HepG2 (cell line): ENCODE measurements at regions not wholly inside any gene's neighbourhood (a gene's known extent, or its start where the extent isn't known, plus 50 kb on each side); places are given as distances from the start of the nearest gene placed in this dataset.

Source experiments
- ATAC-seq: fragments of 200-7000 bp; cut with Tn5 transposase; 3 replicates; pipeline ENCODE4 v1.9.1; 2020; ENCODE audit warnings: mild to moderate bottlenecking, moderate library complexity
- BruUV-seq: library from RNA; stranded (reverse); fragments of 400-500 nt; replicated peaks from 2 replicates; lab custom pipeline; 2021; lab: Mats Ljungman, UMichigan
- CTCF ChIA-PET: fragments of 300-600 bp; formaldehyde crosslinking; extraction: SDS; loops from one replicate; lab custom pipeline; 2021; ENCODE audit warnings: low total read pairs, inconsistent platforms, low intra/inter-chr PET ratio; lab: Yijun Ruan, JAX
- POLR2A ChIA-PET: fragments of 350-600 bp; sonication (Branson Sonifier 250); formaldehyde crosslinking; loops from one replicate; lab custom pipeline; 2020; ENCODE audit warnings: antibody characterized with exemption, inconsistent platforms; lab: Yijun Ruan, JAX
- DNase-seq: peaks from one replicate; pipeline ENCODE4 v3.0.0-alpha.2; 2015; ENCODE audit warnings: low spot score
- FAIRE-seq: peaks from 3 replicates; lab custom pipeline; 2011; peaks lifted over from hg19 to GRCh38; lab: Jason Lieb, UNC
- H2AFZ ChIP-seq: one replicate; pipeline ENCODE4 v1.6.1; 2011; ENCODE audit warnings: low read length, inconsistent platforms
- H3K27ac ChIP-seq: fragments of 300-600 bp; 3 replicates; pipeline ENCODE4 v1.8.0; 2011; ENCODE audit warnings: mixed run types, mild to moderate bottlenecking, mixed read lengths, low read length, inconsistent platforms; ENCODE audit not compliant: insufficient read depth; ENCODE audit errors: extremely low read length
- H3K27me3 ChIP-seq, 2 experiments: fragments of 200-600 bp in 1 of 2; 2 replicates in 1 of 2; 3 replicates in 1 of 2; pipeline versions ENCODE4 v1.6.0 to v1.8.0; 2011; ENCODE audit warnings: low read length in 2 of 2, mild to moderate bottlenecking in 2 of 2, moderate library complexity in 2 of 2, inconsistent platforms in 1 of 2; ENCODE audit not compliant: insufficient read depth in 2 of 2, control insufficient read depth in 1 of 2
- H3K36me3 ChIP-seq, 2 experiments: fragments of 200-600 bp in 1 of 2; replicated peaks in 1 of 2; 2 replicates in 1 of 2; 3 replicates in 1 of 2; pipeline versions ENCODE4 v1.5.1 to v1.8.0; 2011; ENCODE audit warnings: low read length in 2 of 2, inconsistent platforms in 1 of 2; ENCODE audit not compliant: insufficient read depth in 2 of 2, control insufficient read depth in 1 of 2
- H3K4me1 ChIP-seq: 2 replicates; pipeline ENCODE4 v1.5.1; 2012; ENCODE audit warnings: low read length, inconsistent platforms; ENCODE audit not compliant: insufficient read depth
- H3K4me2 ChIP-seq: 2 replicates; pipeline ENCODE4 v1.6.0; 2011; ENCODE audit warnings: low read depth, low read length, inconsistent platforms
- H3K4me3 ChIP-seq, 3 experiments: fragments of 200-600 bp in 1 of 3; sonication (generic), shearing (Covaris generic) in 1 of 3; replicated peaks in 1 of 3; 2 replicates each; pipeline ENCODE4 v1.5.1; 2011 to 2016; ENCODE audit warnings: low read length in 3 of 3, inconsistent platforms in 2 of 3, low read depth in 2 of 3, mild to moderate bottlenecking in 2 of 3, control low read depth in 1 of 3, mixed read lengths in 1 of 3; ENCODE audit not compliant: insufficient read depth in 1 of 3
- H3K79me2 ChIP-seq: one replicate; pipeline ENCODE4 v1.6.1; 2011; ENCODE audit warnings: low read length, inconsistent platforms; ENCODE audit not compliant: insufficient read depth
- H3K9ac ChIP-seq: 2 replicates; pipeline ENCODE4 v1.6.0; 2011; ENCODE audit warnings: mild to moderate bottlenecking, low read depth, low read length, inconsistent platforms; ENCODE audit not compliant: insufficient read depth
- H3K9me3 ChIP-seq: 2 replicates; pipeline ENCODE4 v1.5.1; 2012; ENCODE audit warnings: mild to moderate bottlenecking, low read length
- H4K20me1 ChIP-seq: 2 replicates; pipeline ENCODE4 v1.6.0; 2011; ENCODE audit warnings: inconsistent platforms, mild to moderate bottlenecking, low read length, moderate library complexity; ENCODE audit not compliant: insufficient read depth
- ADNP ChIP-seq: sonication (generic); formaldehyde crosslinking; IDR thresholded peaks from 2 replicates; pipeline ENCODE4 v1.4.0; 2020; ENCODE audit warnings: missing genetic modification reagents
- CC2D1A ChIP-seq: sonication (generic); formaldehyde crosslinking; IDR thresholded peaks from 2 replicates; pipeline ENCODE4 v1.8.1; 2023; ENCODE audit warnings: mild to moderate bottlenecking, missing genetic modification reagents
- DMTF1 ChIP-seq: sonication (generic); formaldehyde crosslinking; IDR thresholded peaks from 2 replicates; pipeline ENCODE4 v1.4.0; 2020; ENCODE audit warnings: mild to moderate bottlenecking, missing genetic modification reagents
- HOXA5 ChIP-seq: sonication (generic); formaldehyde crosslinking; IDR thresholded peaks from 2 replicates; pipeline ENCODE4 v1.4.0; 2020; ENCODE audit warnings: missing genetic modification reagents
- JDP2 ChIP-seq: sonication (generic); formaldehyde crosslinking; IDR thresholded peaks from 2 replicates; pipeline ENCODE4 v1.8.1; 2022; ENCODE audit warnings: missing genetic modification reagents, borderline replicate concordance
- MAX ChIP-seq: IDR thresholded peaks from 2 replicates; pipeline ENCODE4 v1.6.1; 2012; ENCODE audit warnings: inconsistent platforms
- NFRKB ChIP-seq: fragments of 450-650 bp; IDR thresholded peaks from 2 replicates; pipeline ENCODE4 v1.6.1; 2017
- NR2F6 ChIP-seq, 2 experiments: IDR thresholded peaks; 2 replicates each; pipeline ENCODE4 v1.6.1; 2016; ENCODE audit warnings: antibody characterized with exemption in 1 of 2, mild to moderate bottlenecking in 1 of 2
- SRSF4 ChIP-seq: fragments of 200-400 bp; formaldehyde crosslinking; IDR thresholded peaks from one replicate; pipeline ENCODE4 v1.6.1; 2018; ENCODE audit warnings: mild to moderate bottlenecking, low read depth, low read length, moderate library complexity; ENCODE audit not compliant: poor library complexity, severe bottlenecking
- ZBTB20 ChIP-seq: sonication (generic); formaldehyde crosslinking; IDR thresholded peaks from 2 replicates; pipeline ENCODE4 v1.8.1; 2023; ENCODE audit warnings: missing genetic modification reagents, low read depth, mild to moderate bottlenecking, borderline replicate concordance
- ZBTB34 ChIP-seq: sonication (generic); formaldehyde crosslinking; IDR thresholded peaks from 2 replicates; pipeline ENCODE4 v1.8.0; 2022; ENCODE audit warnings: mild to moderate bottlenecking, missing genetic modification reagents
- ZBTB42 ChIP-seq: sonication (generic); formaldehyde crosslinking; IDR thresholded peaks from 2 replicates; pipeline ENCODE4 v1.5.0; 2020; ENCODE audit warnings: mild to moderate bottlenecking, missing genetic modification reagents
- ZKSCAN5 ChIP-seq: sonication (generic); formaldehyde crosslinking; IDR thresholded peaks from 2 replicates; pipeline ENCODE4 v1.5.1; 2020; ENCODE audit warnings: mild to moderate bottlenecking, missing genetic modification reagents
- ZNF317 ChIP-seq: sonication (generic); formaldehyde crosslinking; IDR thresholded peaks from 2 replicates; pipeline ENCODE4 v1.5.0; 2020; ENCODE audit warnings: mild to moderate bottlenecking, missing genetic modification reagents
- ZNF326 ChIP-seq: sonication (generic); formaldehyde crosslinking; IDR thresholded peaks from 2 replicates; pipeline ENCODE4 v1.4.0; 2020; ENCODE audit warnings: missing genetic modification reagents, borderline replicate concordance
- ZSCAN30 ChIP-seq: sonication (generic); formaldehyde crosslinking; IDR thresholded peaks from 2 replicates; pipeline ENCODE4 v1.5.0; 2020; ENCODE audit warnings: mild to moderate bottlenecking, missing genetic modification reagents
- WGBS: methylation state at CpG from one replicate; pipeline ENCODE4 v1.1.6; 2017; ENCODE audit warnings: low lambda C conversion rate; 5-methylcytosine and 5-hydroxymethylcytosine counted together
- in situ Hi-C: cut with HindIII; loops from 2 replicates; pipeline ENCODE4 v1.10.0; 2017; ENCODE audit warnings: low pct_unique_long_range_greater_than_20kb; ENCODE audit not compliant: extremely low pct_ligation_motif_present
- intact Hi-C: fragments of 100-400 bp; cut with micrococcal nuclease; formaldehyde crosslinking; loops from one replicate; pipeline ENCODE4 v1.10.0; 2022; ENCODE audit not compliant: unreplicated experiment

GRCh38 chr2:41821167-41821566 lies 226.7 kb upstream of the PKDCC start (continued):
- TF ChIP-seq NR2F6 (IDR thresholded peaks at IDR 0.05), result no peak
- TF ChIP-seq NR2F6 (CRISPR knock-in tag; IDR thresholded peaks at IDR 0.05), result no peak
- peak; percentile 79 for TF ChIP-seq ZNF317 (CRISPR knock-in tag)
- no peak for TF ChIP-seq ZBTB42 (CRISPR knock-in tag)
- peak; percentile 25; the same call in 1 of the 2 replicates for TF ChIP-seq MAX
- no peak for TF ChIP-seq ZBTB20
- no peak for TF ChIP-seq ADNP (CRISPR knock-in tag)
- TF ChIP-seq JDP2, result no peak
- no peak for TF ChIP-seq ZNF326 (CRISPR knock-in tag)
- TF ChIP-seq NFRKB, result no peak

- Histone ChIP-seq H3K27ac (no peak overlapping the region), H3K9ac (no peak overlapping the region), H3K79me2 (no peaks in the 10 kb centered on the region), H3K36me3 (no peaks in the 10 kb centered on the region), H3K27me3 (peaks cover 0 to 52% of the 10 kb centered on the region in 2 experiments; a peak in 4 of 5 replicates), H3K4me3 (no peak overlapping the region), H3K9me3 (no peaks in the 10 kb centered on the region), H3K4me2 (peak overlapping the region; percentile 46; the same call in 1 of the 2 replicates), H2AFZ (no peak overlapping the region), H4K20me1 (no peaks in the 10 kb centered on the region), H3K4me1 (peaks cover 29% of the 10 kb centered on the region)
- ChIA-PET POLR2A (interaction anchor here (1.1 to 2.3 kb wide), 5 partner anchors 22 to 229 kb away, joined by 3 to 17 read pairs (median 8); partner anchors contain the start of gene PKDCC), CTCF (no interaction called here)
- BruUV-seq, result no TSS peak
- in situ Hi-C loops (no loop called here), intact Hi-C loops (no loop called here)
- TF ChIP-seq DMTF1 (CRISPR knock-in tag) (no peak), ZKSCAN5 (no peak), SRSF4 (no peak), ZSCAN30 (CRISPR knock-in tag) (no peak), HOXA5 (CRISPR knock-in tag) (no peak), CC2D1A (CRISPR knock-in tag) (0 out of 2 replicates have a peak, but pooled peaks have one; percentile 73), ZBTB34 (no peak)
- no peak for DNase-seq
- ATAC-seq, result peak; percentile 31
- no peak for FAIRE-seq
- WGBS, result 5% methylated on average over 1 of the region's 1 CpG
These were observed 220.9 kb upstream of the PKDCC start for GRCh38 chr2:41826921-41827320.
